ENCODE measurements at regions not wholly inside any gene's neighbourhood (a gene's known extent, or its start where the extent isn't known, plus 50 kb on each side); places are given as distances from the start of the nearest gene placed in this dataset.
A peak's percentile ranks its signal among the peaks of the same experiment; 100 is the strongest.

DNA sequence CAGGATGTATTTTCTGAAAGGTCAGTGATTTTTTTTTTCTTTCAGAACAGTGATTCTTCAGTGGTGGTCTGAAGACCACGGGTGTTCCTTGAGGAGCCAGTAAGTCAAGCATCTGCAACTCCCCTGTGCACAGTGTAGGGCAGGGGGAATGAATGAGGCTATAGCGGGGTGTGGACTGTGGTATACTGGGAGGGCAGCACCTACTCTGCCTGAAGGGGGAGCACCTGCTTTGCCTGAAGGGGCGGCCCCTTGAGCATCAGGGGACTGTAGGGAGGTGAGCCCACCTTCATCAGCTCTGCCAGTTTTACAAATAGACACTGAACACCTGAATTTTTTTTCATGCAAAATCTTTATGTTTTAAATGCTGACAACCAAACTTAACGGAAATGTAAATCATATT is 77.5 kb upstream of the RIPOR2 start:
- H3K4me1 ChIP-seq (ENCODE audit: control insufficient read depth, insufficient read depth, low read length), result no peaks in the 10 kb centered on the region
- no peaks in the 10 kb centered on the region for H3K27me3 ChIP-seq (ENCODE audit: control insufficient read depth, insufficient read depth, low read length, poor library complexity, severe bottlenecking)
- H3K36me3 Mint-ChIP-seq (ENCODE audit: low read depth), result no peaks in the 10 kb centered on the region
- TF ChIP-seq, protein P1, sequence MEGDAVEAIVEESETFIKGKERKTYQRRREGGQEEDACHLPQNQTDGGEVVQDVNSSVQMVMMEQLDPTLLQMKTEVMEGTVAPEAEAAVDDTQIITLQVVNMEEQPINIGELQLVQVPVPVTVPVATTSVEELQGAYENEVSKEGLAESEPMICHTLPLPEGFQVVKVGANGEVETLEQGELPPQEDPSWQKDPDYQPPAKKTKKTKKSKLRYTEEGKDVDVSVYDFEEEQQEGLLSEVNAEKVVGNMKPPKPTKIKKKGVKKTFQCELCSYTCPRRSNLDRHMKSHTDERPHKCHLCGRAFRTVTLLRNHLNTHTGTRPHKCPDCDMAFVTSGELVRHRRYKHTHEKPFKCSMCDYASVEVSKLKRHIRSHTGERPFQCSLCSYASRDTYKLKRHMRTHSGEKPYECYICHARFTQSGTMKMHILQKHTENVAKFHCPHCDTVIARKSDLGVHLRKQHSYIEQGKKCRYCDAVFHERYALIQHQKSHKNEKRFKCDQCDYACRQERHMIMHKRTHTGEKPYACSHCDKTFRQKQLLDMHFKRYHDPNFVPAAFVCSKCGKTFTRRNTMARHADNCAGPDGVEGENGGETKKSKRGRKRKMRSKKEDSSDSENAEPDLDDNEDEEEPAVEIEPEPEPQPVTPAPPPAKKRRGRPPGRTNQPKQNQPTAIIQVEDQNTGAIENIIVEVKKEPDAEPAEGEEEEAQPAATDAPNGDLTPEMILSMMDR (conservative IDR thresholded peaks at IDR 0.05), result peak; percentile 69
- H3K27ac ChIP-seq (ENCODE audit: low read depth, low read length), result no peak overlapping the region
- H3K4me3 Mint-ChIP-seq, result no peak overlapping the region
- H3K4me3 ChIP-seq (ENCODE audit: low read length), result no peak overlapping the region
- H3K9me3 ChIP-seq (ENCODE audit: control insufficient read depth, low read length), result no peaks in the 10 kb centered on the region
- H3K9ac ChIP-seq (ENCODE audit: extremely low read depth, low read length, poor library complexity, severe bottlenecking), result no peak overlapping the region
- H3K27me3 Mint-ChIP-seq (ENCODE audit: insufficient read depth), result no peaks in the 10 kb centered on the region
- peaks cover 27% of the 10 kb centered on the region for H3K4me1 Mint-ChIP-seq
- peak; percentile 55 for DNase-seq
- no peaks in the 10 kb centered on the region for H3K9me3 Mint-ChIP-seq
- H3K27ac Mint-ChIP-seq, result no peak overlapping the region
- 89 to 93% methylated on average over 3 to 4 of the region's 4 CpGs for WGBS, 2 experiments (ENCODE audit: insufficient coverage in 1 of 2, insufficient read length in 1 of 2)
- H3K36me3 ChIP-seq (ENCODE audit: control insufficient read depth, insufficient read depth, low read length), result no peaks in the 10 kb centered on the region

DNA sequence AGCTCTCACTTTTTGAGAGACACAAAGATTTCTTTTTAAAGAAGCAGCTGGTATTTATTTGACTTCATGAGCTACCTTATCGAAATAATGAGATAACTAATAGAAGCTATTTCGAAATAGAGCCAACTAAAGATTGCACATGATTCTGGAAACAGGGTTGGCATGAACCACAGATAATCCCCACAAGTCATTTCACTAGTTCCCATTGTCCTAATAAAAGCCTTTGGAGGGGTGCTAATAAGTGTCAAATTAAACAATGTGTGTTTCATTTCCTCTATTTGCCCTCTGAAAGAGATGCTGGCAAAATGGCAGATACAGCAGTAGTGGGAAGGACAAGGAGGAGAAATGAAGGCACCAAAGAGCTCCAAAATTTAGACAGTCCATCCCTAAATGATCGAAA is 78.6 kb upstream of the RIPOR2 start:
- Mint-ChIP-seq H3K36me3 (ENCODE audit: low read depth) (no peaks in the 10 kb centered on the region), H3K27ac (no peak overlapping the region), H3K9me3 (no peaks in the 10 kb centered on the region), H3K4me3 (no peak overlapping the region), H3K4me1 (peaks cover 22% of the 10 kb centered on the region), H3K27me3 (ENCODE audit: insufficient read depth) (no peaks in the 10 kb centered on the region)
- Histone ChIP-seq H3K4me1 (ENCODE audit: control insufficient read depth, insufficient read depth, low read length) (no peaks in the 10 kb centered on the region), H3K9me3 (ENCODE audit: control insufficient read depth, low read length) (no peaks in the 10 kb centered on the region), H3K4me3 (ENCODE audit: low read length) (no peak overlapping the region), H3K36me3 (ENCODE audit: control insufficient read depth, insufficient read depth, low read length) (no peaks in the 10 kb centered on the region), H3K9ac (ENCODE audit: extremely low read depth, low read length, poor library complexity, severe bottlenecking) (no peak overlapping the region), H3K27me3 (ENCODE audit: control insufficient read depth, insufficient read depth, low read length, poor library complexity, severe bottlenecking) (no peaks in the 10 kb centered on the region), H3K27ac (ENCODE audit: low read depth, low read length) (no peak overlapping the region)
- no peak for DNase-seq
- 95% methylated on average over 3 of the region's 3 CpGs for WGBS, 2 experiments (ENCODE audit: insufficient coverage in 1 of 2, insufficient read length in 1 of 2)
- TF ChIP-seq, protein P1 (conservative IDR thresholded peaks at IDR 0.05), result no peak

DNA sequence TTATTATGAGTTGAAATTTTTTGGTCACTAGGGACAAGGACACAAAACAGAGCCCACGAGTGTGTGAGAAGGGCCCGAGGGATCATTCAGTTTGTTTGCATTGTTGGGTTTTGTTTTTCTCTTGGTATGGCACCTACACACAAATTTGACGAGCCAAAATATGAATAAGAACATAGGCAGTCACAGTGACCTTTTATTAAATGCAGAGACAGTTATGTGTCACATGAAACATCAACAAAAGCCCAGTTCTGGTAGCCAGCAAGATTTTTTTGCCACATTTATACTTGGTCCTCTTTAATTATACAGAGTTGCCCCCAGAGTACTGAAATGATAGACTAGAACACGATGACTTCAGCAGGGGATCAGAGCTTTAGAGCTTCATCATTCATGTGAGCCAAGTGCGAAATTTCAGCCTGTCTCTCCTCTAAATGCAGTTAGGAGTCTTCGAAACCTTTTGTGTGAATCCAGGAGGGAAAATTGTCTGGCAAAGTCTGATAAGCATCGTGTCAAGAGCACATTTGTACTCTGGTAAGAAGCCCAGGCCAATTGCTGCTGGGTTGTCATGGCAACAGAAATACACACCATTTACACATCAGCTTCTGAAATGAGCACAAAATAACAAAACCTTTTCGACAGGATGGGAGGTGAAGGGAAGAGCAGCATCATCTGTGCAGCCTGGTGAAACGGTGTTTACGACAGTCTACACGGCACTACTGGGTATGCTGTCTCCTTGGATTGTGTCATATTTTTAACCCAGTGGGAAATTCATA is 79.2 kb upstream of the RIPOR2 start:
- H3K9me3 ChIP-seq (ENCODE audit: control insufficient read depth, low read length), result no peaks in the 10 kb centered on the region
- peaks cover 22% of the 10 kb centered on the region for H3K4me1 Mint-ChIP-seq
- H3K9ac ChIP-seq (ENCODE audit: extremely low read depth, low read length, poor library complexity, severe bottlenecking), result no peak overlapping the region

More for the DNA sequence above, 79.2 kb upstream of the RIPOR2 start:
- no peaks in the 10 kb centered on the region for H3K36me3 Mint-ChIP-seq (ENCODE audit: low read depth)
- no peak for DNase-seq
- Histone ChIP-seq H3K27ac (ENCODE audit: low read depth, low read length) (peak overlapping the region; percentile 14), H3K4me1 (ENCODE audit: control insufficient read depth, insufficient read depth, low read length) (no peaks in the 10 kb centered on the region), H3K36me3 (ENCODE audit: control insufficient read depth, insufficient read depth, low read length) (no peaks in the 10 kb centered on the region), H3K27me3 (ENCODE audit: control insufficient read depth, insufficient read depth, low read length, poor library complexity, severe bottlenecking) (no peaks in the 10 kb centered on the region), H3K4me3 (ENCODE audit: low read length) (no peak overlapping the region)
- no peaks in the 10 kb centered on the region for H3K27me3 Mint-ChIP-seq (ENCODE audit: insufficient read depth)
- no peak overlapping the region for H3K27ac Mint-ChIP-seq
- 82 to 92% methylated on average over 8 to 11 of the region's 11 CpGs for WGBS, 2 experiments (ENCODE audit: insufficient coverage in 1 of 2, insufficient read length in 1 of 2)
- no peaks in the 10 kb centered on the region for H3K9me3 Mint-ChIP-seq
- no peak overlapping the region for H3K4me3 Mint-ChIP-seq
- TF ChIP-seq, protein P1 (conservative IDR thresholded peaks at IDR 0.05), result no peak
